ENCODE measurements at regions not wholly inside any gene's neighbourhood (a gene's known extent, or its start where the extent isn't known, plus 50 kb on each side); places are given as distances from the start of the nearest gene placed in this dataset.

- TF ChIP-seq CTCF (IDR thresholded peaks at IDR 0.05; ENCODE audit: extremely low read depth in 1 of 2, insufficient read depth in 1 of 2, low read depth in 1 of 2, low read length in 2 of 2) (no peak), POLR2AphosphoS5 (IDR thresholded peaks at IDR 0.05; ENCODE audit: insufficient read depth, low read depth, low read length) (no peak), POLR2A (IDR thresholded peaks at IDR 0.05; ENCODE audit: low read depth, low read length) (no peak), MAX (IDR thresholded peaks at IDR 0.05; ENCODE audit: insufficient read depth, insufficient read length) (no peak), EZH2 (IDR thresholded peaks at IDR 0.05; ENCODE audit: borderline replicate concordance, low read depth, low read length, severe bottlenecking) (no peak), JUN (IDR thresholded peaks at IDR 0.05; ENCODE audit: borderline replicate concordance, insufficient read depth, insufficient read length, low read depth) (no peak), FOS (IDR thresholded peaks at IDR 0.05; ENCODE audit: borderline replicate concordance, insufficient read depth, low read length) (no peak)
Measured at GRCh38 chr11:10358696-10359095, 53.8 kb downstream of the ADM start.

Data from endothelial cell of umbilical vein (primary cell).